ENCODE measurements at regions not wholly inside any gene's neighbourhood (a gene's known extent, or its start where the extent isn't known, plus 50 kb on each side); places are given as distances from the start of the nearest gene placed in this dataset.

- TF ChIP-seq CTCF (conservative IDR thresholded peaks at IDR 0.05; ENCODE audit: low read depth, low read length) = no peak
- no peak for TF ChIP-seq EZH2 (IDR thresholded peaks at IDR 0.05; ENCODE audit: borderline replicate concordance, low read depth, low read length, poor library complexity, severe bottlenecking)
Observed at GRCh38 chr2:129742415-129743180, 236.9 kb upstream of the RAB6C start.

Measured in A673 (cell line).